MM.1S (cell line): ENCODE measurements at regions not wholly inside any gene's neighbourhood (a gene's known extent, or its start where the extent isn't known, plus 50 kb on each side); places are given as distances from the start of the nearest gene placed in this dataset.

Experiments
- DNase-seq: peaks from one replicate; pipeline ENCODE4 v3.0.0-alpha.2; 2015
- H2AFZ ChIP-seq: fragments of 300-600 bp; sonication (generic); 2 replicates; pipeline ENCODE4 v1.6.0; 2016; ENCODE audit warnings: antibody characterized with exemption, low read length
- H3F3A ChIP-seq: fragments of 300-600 bp; sonication (generic); 2 replicates; pipeline ENCODE4 v1.6.1; 2016; ENCODE audit warnings: mild to moderate bottlenecking, antibody characterized with exemption, low read length, moderate library complexity, mixed read lengths; ENCODE audit not compliant: insufficient read depth
- H3K27ac ChIP-seq: fragments of 300-600 bp; sonication (generic); 2 replicates; pipeline ENCODE4 v1.5.1; 2016; ENCODE audit warnings: mild to moderate bottlenecking, low read length
- H3K27me3 ChIP-seq: fragments of 300-600 bp; sonication (generic); replicated peaks from 2 replicates; pipeline ENCODE4 v1.6.0; 2016; ENCODE audit warnings: low read length; ENCODE audit not compliant: insufficient read depth
- H3K36me3 ChIP-seq: fragments of 300-600 bp; sonication (generic); replicated peaks from 2 replicates; pipeline ENCODE4 v1.6.1; 2016; ENCODE audit warnings: mild to moderate bottlenecking, low read length, mixed read lengths; ENCODE audit not compliant: insufficient read depth
- H3K4me1 ChIP-seq: fragments of 300-600 bp; sonication (generic); 2 replicates; pipeline ENCODE4 v1.6.1; 2016; ENCODE audit warnings: low read length, mixed read lengths
- H3K4me2 ChIP-seq: fragments of 300-600 bp; sonication (generic); 2 replicates; pipeline ENCODE4 v1.6.0; 2016; ENCODE audit warnings: low read depth, low read length
- H3K4me3 ChIP-seq: fragments of 300-600 bp; sonication (generic); 2 replicates; pipeline ENCODE4 v1.5.1; 2016; ENCODE audit warnings: low read length, mixed read lengths
- H3K79me2 ChIP-seq: fragments of 300-600 bp; sonication (generic); 2 replicates; pipeline ENCODE4 v1.6.1; 2016; ENCODE audit warnings: mixed run types, low read length, mixed read lengths
- H3K9ac ChIP-seq: fragments of 300-600 bp; sonication (generic); 2 replicates; pipeline ENCODE4 v1.6.1; 2016; ENCODE audit warnings: low read length, mixed read lengths
- H3K9me2 ChIP-seq: fragments of 300-600 bp; sonication (generic); replicated peaks from 2 replicates; pipeline ENCODE4 v1.6.1; 2016; ENCODE audit warnings: mild to moderate bottlenecking, low read length, mixed read lengths; ENCODE audit not compliant: insufficient read depth
- H3K9me3 ChIP-seq: fragments of 300-600 bp; sonication (generic); replicated peaks from 2 replicates; pipeline ENCODE4 v1.6.1; 2016; ENCODE audit warnings: mild to moderate bottlenecking, low read length, mixed read lengths; ENCODE audit not compliant: insufficient read depth
- H4K20me1 ChIP-seq: fragments of 300-600 bp; sonication (generic); 2 replicates; pipeline ENCODE4 v1.6.1; 2016; ENCODE audit warnings: mild to moderate bottlenecking, low read length, moderate library complexity, mixed read lengths; ENCODE audit not compliant: insufficient read depth
- EZH2 ChIP-seq: fragments of 300-600 bp; sonication (generic); optimal IDR thresholded peaks from 2 replicates; pipeline ENCODE3; 2017; ENCODE audit warnings: low read depth, mild to moderate bottlenecking, antibody characterized with exemption, low read length, mixed read lengths
- EZH2phosphoT487 ChIP-seq: fragments of 300-600 bp; sonication (generic); IDR thresholded peaks from 2 replicates; pipeline ENCODE4 v1.6.1; 2018; ENCODE audit warnings: antibody characterized with exemption, low read length
- TF ChIP-seq, protein P1 (sequence below): fragments of 300-600 bp; sonication (generic); IDR thresholded peaks from 2 replicates; pipeline ENCODE4 v1.5.1; 2016; ENCODE audit warnings: antibody characterized with exemption, low read length, mixed read lengths

DNA sequence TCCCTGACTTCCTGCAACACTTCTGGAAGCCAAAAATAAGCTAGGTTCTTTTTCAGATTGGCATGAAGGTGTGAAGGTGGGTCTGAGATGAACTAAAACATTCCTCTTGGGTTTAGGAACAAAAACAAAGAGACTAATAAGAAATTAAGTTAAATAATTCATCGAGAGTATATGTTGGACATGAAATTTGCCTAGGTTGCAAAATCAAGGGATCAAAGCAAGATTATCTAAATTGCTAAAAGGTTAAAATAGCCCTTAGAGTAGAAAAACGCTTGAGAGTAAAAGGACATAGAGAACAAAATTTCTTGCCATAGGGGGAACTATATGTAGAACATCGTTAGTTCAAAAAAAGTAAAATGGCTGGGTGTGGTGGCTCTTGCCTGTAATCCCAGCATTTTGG, 845.9 kb upstream of the NXPH2 start:
- TF ChIP-seq EZH2 (no peak), EZH2phosphoT487 (no peak)
- TF ChIP-seq, protein P1, sequence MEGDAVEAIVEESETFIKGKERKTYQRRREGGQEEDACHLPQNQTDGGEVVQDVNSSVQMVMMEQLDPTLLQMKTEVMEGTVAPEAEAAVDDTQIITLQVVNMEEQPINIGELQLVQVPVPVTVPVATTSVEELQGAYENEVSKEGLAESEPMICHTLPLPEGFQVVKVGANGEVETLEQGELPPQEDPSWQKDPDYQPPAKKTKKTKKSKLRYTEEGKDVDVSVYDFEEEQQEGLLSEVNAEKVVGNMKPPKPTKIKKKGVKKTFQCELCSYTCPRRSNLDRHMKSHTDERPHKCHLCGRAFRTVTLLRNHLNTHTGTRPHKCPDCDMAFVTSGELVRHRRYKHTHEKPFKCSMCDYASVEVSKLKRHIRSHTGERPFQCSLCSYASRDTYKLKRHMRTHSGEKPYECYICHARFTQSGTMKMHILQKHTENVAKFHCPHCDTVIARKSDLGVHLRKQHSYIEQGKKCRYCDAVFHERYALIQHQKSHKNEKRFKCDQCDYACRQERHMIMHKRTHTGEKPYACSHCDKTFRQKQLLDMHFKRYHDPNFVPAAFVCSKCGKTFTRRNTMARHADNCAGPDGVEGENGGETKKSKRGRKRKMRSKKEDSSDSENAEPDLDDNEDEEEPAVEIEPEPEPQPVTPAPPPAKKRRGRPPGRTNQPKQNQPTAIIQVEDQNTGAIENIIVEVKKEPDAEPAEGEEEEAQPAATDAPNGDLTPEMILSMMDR, result no peak
- no peak for DNase-seq
- Histone ChIP-seq H3K4me2 (no peak overlapping the region), H3K4me3 (no peak overlapping the region), H4K20me1 (no peaks in the 10 kb centered on the region), H3F3A (no peaks in the 10 kb centered on the region), H3K79me2 (no peaks in the 10 kb centered on the region), H3K9me2 (no peaks in the 10 kb centered on the region), H3K27me3 (no peaks in the 10 kb centered on the region), H3K4me1 (0 out of 2 replicates have a peak, but pooled peaks cover under 1% of the 10 kb centered on the region), H3K9ac (no peak overlapping the region), H3K36me3 (no peaks in the 10 kb centered on the region), H3K27ac (no peak overlapping the region), H2AFZ (no peak overlapping the region), H3K9me3 (no peaks in the 10 kb centered on the region)

DNA sequence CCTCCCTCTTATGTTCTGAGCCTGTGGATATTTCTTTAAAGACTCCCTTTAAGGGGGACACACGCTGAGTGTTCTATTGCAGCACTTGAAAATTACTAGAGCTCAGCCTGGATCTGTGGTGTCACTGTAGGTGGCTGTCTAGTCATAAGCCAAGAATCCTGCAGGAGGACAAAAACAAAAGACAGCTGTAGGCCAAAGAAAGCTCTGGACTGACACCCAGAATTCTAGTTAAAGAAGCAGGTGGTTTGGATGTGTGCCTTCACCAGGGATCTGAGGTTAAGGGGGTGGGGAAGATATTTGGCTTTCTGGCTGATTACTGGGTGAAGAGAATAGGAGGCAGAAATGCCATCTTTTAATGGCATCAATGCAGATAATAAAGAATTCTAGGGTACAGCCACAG, 842.5 kb upstream of the NXPH2 start:
- H3K4me1 ChIP-seq, result no peaks in the 10 kb centered on the region
- no peak overlapping the region for H2AFZ ChIP-seq
- no peak overlapping the region for H3K4me2 ChIP-seq
- no peaks in the 10 kb centered on the region for H4K20me1 ChIP-seq
- H3K27ac ChIP-seq, result no peak overlapping the region
- H3F3A ChIP-seq, result no peaks in the 10 kb centered on the region
- TF ChIP-seq, protein P1, result no peak
- TF ChIP-seq EZH2phosphoT487, result no peak
- no peak for TF ChIP-seq EZH2
- no peak overlapping the region for H3K4me3 ChIP-seq
- H3K9ac ChIP-seq, result no peak overlapping the region
- no peaks in the 10 kb centered on the region for H3K79me2 ChIP-seq
- DNase-seq, result no peak
- no peaks in the 10 kb centered on the region for H3K36me3 ChIP-seq
- H3K9me2 ChIP-seq, result no peaks in the 10 kb centered on the region
- no peaks in the 10 kb centered on the region for H3K27me3 ChIP-seq
- no peaks in the 10 kb centered on the region for H3K9me3 ChIP-seq

DNA sequence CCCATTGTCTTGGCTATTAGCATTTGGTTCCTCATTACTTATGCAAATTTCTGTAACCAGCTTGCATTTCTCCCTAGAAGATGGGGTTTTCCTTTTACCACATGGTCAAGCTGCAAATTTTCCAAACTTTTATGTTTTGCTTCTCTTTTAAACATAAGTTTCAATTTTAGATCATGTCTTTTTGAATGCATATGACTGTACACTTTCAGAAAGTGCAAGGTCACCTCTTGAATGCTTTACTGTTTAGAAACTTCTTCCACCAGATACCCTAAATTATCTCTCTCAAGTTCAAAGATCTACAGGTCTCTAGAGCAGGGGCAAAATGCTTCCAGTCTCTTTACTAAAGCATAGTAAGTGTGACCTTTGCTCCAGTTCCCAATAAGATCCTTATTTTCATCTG, 837.6 kb upstream of the NXPH2 start:
- DNase-seq, result no peak

More for the DNA sequence above, 837.6 kb upstream of the NXPH2 start:
- H3K27me3 ChIP-seq, result no peaks in the 10 kb centered on the region
- no peaks in the 10 kb centered on the region for H3K79me2 ChIP-seq
- H3K9me2 ChIP-seq, result no peaks in the 10 kb centered on the region
- no peaks in the 10 kb centered on the region for H3K36me3 ChIP-seq
- no peaks in the 10 kb centered on the region for H3K9me3 ChIP-seq
- no peaks in the 10 kb centered on the region for H3F3A ChIP-seq
- H3K4me2 ChIP-seq, result no peak overlapping the region
- H3K4me3 ChIP-seq, result no peak overlapping the region
- TF ChIP-seq, protein P1, result no peak
- TF ChIP-seq EZH2phosphoT487, result no peak
- H3K27ac ChIP-seq, result no peak overlapping the region
- H4K20me1 ChIP-seq, result no peaks in the 10 kb centered on the region
- H3K4me1 ChIP-seq, result no peaks in the 10 kb centered on the region
- H3K9ac ChIP-seq, result no peak overlapping the region
- no peak overlapping the region for H2AFZ ChIP-seq
